ENCODE measurements at regions not wholly inside any gene's neighbourhood (a gene's known extent, or its start where the extent isn't known, plus 50 kb on each side); places are given as distances from the start of the nearest gene placed in this dataset.
A peak's percentile ranks its signal among the peaks of the same experiment; 100 is the strongest.

- no peak for TF ChIP-seq CTCF (conservative IDR thresholded peaks at IDR 0.05; ENCODE audit: low read depth)
- ChIA-PET CTCF (no interaction called here), POLR2A (ENCODE audit: low non-redundant PET) (no interaction called here)
- no peak for DNase-seq (ENCODE audit: low spot score)
- no peak overlapping the region for H3K27ac ChIP-seq
These were observed 323.7 kb upstream of the AGTR1 start for GRCh38 chr3:148373961-148374360.

DNA sequence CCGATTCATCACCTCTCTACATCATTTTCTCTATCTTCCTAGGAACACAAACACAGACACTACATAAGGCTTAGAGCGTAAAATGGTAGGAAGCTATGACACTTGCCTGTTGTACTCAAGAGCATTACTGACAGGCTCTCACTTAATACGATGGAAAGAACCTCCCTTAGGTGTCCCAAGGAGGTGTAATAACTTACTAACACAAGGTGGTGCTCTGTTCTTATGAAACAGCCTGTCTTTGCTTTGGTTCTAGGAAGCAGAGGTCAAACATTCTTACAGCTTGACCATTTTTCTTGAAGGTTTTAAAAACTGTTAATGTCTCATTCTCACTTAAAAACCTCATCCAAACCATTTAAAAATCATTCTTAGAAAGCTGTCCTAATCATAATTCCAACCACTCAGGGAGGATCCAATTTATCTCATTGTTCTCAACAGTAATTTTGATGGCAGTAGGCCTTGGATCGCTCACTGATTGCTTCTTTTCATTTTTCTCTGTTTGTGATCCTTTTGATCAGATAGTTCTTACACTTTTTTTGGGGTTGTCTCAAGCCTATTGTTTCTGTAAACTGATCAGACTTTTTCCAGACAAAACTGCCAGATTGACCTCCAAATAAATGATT, 317.8 kb upstream of the AGTR1 start:
- no peak for TF ChIP-seq CTCF (conservative IDR thresholded peaks at IDR 0.05; ENCODE audit: low read depth)
- ChIA-PET CTCF (interaction anchor here (0.7 kb wide), 1 partner anchor 306 kb away, joined by 5 read pairs; no protein-coding TSS in a partner anchor), POLR2A (ENCODE audit: low non-redundant PET) (no interaction called here)
- peak; percentile 13 for DNase-seq (ENCODE audit: low spot score)
- no peak overlapping the region for H3K27ac ChIP-seq

DNA sequence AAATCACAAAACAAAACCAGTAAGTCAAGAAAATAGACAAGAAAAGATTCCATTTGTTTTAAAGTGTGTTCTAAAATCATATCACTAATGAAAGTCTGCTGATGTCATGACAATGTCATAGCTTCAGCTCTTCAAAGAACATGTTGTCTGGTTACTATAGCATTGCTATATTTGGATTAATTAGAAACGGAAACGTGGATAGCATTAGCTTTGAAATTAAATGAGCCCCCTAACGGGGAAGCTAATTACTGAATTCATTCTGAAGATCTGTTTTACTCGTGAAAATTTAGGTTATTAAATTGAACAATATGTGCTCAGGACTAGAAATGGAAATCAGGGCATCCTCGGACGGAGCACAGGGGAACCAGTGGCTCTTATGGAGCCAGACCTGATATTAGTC, 316.7 kb upstream of the AGTR1 start:
- H3K27ac ChIP-seq = no peak overlapping the region
- no peak for DNase-seq (ENCODE audit: low spot score)
- CTCF ChIA-PET = interaction anchor here (0.6 to 0.7 kb wide), 2 partner anchors 79 to 337 kb away, joined by 3 to 4 read pairs; no protein-coding TSS in a partner anchor
- POLR2A ChIA-PET (ENCODE audit: low non-redundant PET) = no interaction called here
- TF ChIP-seq CTCF (conservative IDR thresholded peaks at IDR 0.05; ENCODE audit: low read depth) = no peak

DNA sequence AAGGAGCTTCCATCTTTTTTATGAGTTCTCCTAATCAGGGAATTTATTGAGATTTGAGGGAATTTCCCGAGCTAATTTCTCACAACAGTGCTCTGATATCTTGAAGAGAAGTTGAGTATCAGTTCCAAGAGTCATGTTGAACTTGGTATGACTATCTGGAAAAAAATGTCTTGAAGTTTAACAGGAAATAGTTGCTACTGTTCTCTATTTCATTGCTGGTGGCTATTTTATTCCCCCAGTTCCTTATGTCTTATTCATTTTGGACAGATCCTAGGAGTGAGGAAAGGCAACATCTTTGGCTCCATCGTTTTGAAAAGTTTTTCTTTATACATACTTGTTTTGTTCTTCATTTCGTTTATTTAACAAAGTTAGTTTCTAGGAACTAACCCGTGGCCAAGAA, 307.8 kb upstream of the AGTR1 start:
- ChIA-PET POLR2A (ENCODE audit: low non-redundant PET) (no interaction called here), CTCF (interaction anchor here (0.6 kb wide), 1 partner anchor 338 kb away, joined by 5 read pairs; no protein-coding TSS in a partner anchor)
- H3K27ac ChIP-seq = no peak overlapping the region
- TF ChIP-seq CTCF (conservative IDR thresholded peaks at IDR 0.05; ENCODE audit: low read depth) = no peak
- DNase-seq (ENCODE audit: low spot score) = no peak

DNA sequence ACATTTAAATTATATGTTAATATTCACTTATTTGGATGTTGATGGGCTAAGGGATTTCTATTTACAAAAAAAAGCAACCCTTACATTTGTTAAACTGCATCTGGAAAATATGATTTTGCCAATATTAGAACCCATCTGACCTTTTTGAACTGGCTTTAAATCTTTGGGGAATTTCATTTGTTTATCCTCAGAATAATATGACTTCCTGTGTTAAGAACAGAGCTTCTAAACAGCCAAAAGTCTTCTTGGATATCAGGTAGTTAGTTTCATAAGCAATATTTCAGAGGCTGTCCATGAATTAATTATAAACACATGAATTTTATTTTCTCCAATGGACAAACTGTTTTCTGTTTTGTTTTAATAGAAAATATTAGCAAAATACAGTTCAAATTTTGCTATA, 301.9 kb upstream of the AGTR1 start:
- DNase-seq (ENCODE audit: low spot score) = no peak
- ChIA-PET CTCF (no interaction called here), POLR2A (ENCODE audit: low non-redundant PET) (no interaction called here)
- no peak for TF ChIP-seq CTCF (conservative IDR thresholded peaks at IDR 0.05; ENCODE audit: low read depth)
- no peak overlapping the region for H3K27ac ChIP-seq

GRCh38 chr3:148400754-148401153, 296.9 kb upstream of the AGTR1 start:
- ChIA-PET CTCF (no interaction called here), POLR2A (ENCODE audit: low non-redundant PET) (no interaction called here)

More at GRCh38 chr3:148400754-148401153, 296.9 kb upstream of the AGTR1 start:
- no peak for TF ChIP-seq CTCF (conservative IDR thresholded peaks at IDR 0.05; ENCODE audit: low read depth)
- no peak for DNase-seq (ENCODE audit: low spot score)
- H3K27ac ChIP-seq = no peak overlapping the region

All from RWPE1 (cell line).